Activated T-helper 9 cell treated with anti-CD3 and anti-CD28 coated beads, Interleukin-2, amount 50 U/mL, for 16 hours (primary cell): ENCODE measurements at regions not wholly inside any gene's neighbourhood (a gene's known extent, or its start where the extent isn't known, plus 50 kb on each side); places are given as distances from the start of the nearest gene placed in this dataset.

ENCODE experiments used
- DNase-seq: peaks from one replicate; pipeline ENCODE4 v3.0.0-alpha.2; 2020; ENCODE audit warnings: low read depth

GRCh38 chr4:152235718-152236117, 300.2 kb downstream of the FBXW7 start:
- DNase-seq: no peak

GRCh38 chr4:152234571-152234970, 301.3 kb downstream of the FBXW7 start:
- no peak for DNase-seq

GRCh38 chr4:152232271-152232670, 303.6 kb downstream of the FBXW7 start:
- DNase-seq: no peak

GRCh38 chr4:152229782-152230289, 306.1 kb downstream of the FBXW7 start:
- no peak for DNase-seq

- no peak for DNase-seq
These were observed 310.2 kb downstream of the FBXW7 start for GRCh38 chr4:152225680-152226079.

- no peak for DNase-seq
These were observed 311.0 kb downstream of the FBXW7 start for GRCh38 chr4:152224721-152225420.

GRCh38 chr4:152224223-152224622, 311.7 kb downstream of the FBXW7 start:
- no peak for DNase-seq

GRCh38 chr4:152223600-152223999, 312.3 kb downstream of the FBXW7 start:
- no peak for DNase-seq

- no peak for DNase-seq
These were observed 313.9 kb downstream of the FBXW7 start for GRCh38 chr4:152221816-152222516.

- no peak for DNase-seq
These were observed 315.7 kb downstream of the FBXW7 start for GRCh38 chr4:152220201-152220666.

GRCh38 chr4:152218576-152218975, 317.3 kb downstream of the FBXW7 start:
- DNase-seq: no peak

- DNase-seq: no peak
These were observed 318.0 kb downstream of the FBXW7 start for GRCh38 chr4:152217896-152218295.

- DNase-seq: no peak
These were observed 323.8 kb downstream of the FBXW7 start for GRCh38 chr4:152211936-152212653.

GRCh38 chr4:152209772-152210493, 326.0 kb downstream of the FBXW7 start:
- no peak for DNase-seq

- DNase-seq: no peak
These were observed 328.5 kb downstream of the FBXW7 start for GRCh38 chr4:152207378-152207720.

- no peak for DNase-seq
These were observed 329.1 kb downstream of the FBXW7 start for GRCh38 chr4:152206646-152207377.

GRCh38 chr4:152206185-152206584, 329.7 kb downstream of the FBXW7 start:
- no peak for DNase-seq

- no peak for DNase-seq
These were observed 333.5 kb downstream of the FBXW7 start for GRCh38 chr4:152202415-152202814.

GRCh38 chr4:152200511-152201333, 335.2 kb downstream of the FBXW7 start:
- no peak for DNase-seq

- no peak for DNase-seq
These were observed 338.7 kb downstream of the FBXW7 start for GRCh38 chr4:152197211-152197610.

GRCh38 chr4:152195888-152196287, 340.0 kb downstream of the FBXW7 start:
- no peak for DNase-seq
